ENCODE measurements at regions not wholly inside any gene's neighbourhood (a gene's known extent, or its start where the extent isn't known, plus 50 kb on each side); places are given as distances from the start of the nearest gene placed in this dataset.
"Not testable (repeated sequence)": the region's sequence is repeated elsewhere in the genome, so short reads cannot be mapped to it uniquely, and the experiment has no call there.

GRCh38 chr2:131754929-131755720 lies 227.4 kb downstream of the CCDC74A start:
- Histone ChIP-seq H3K9me3 (ENCODE audit: control insufficient read depth, insufficient read depth, low read length) (peaks cover 45% of the 10 kb centered on the region), H3K4me3 (ENCODE audit: low read depth, low read length) (no peak overlapping the region), H3K27ac (ENCODE audit: low read depth, low read length) (no peak overlapping the region), H3K27me3 (ENCODE audit: control insufficient read depth, insufficient read depth, low read length) (no peaks in the 10 kb centered on the region)
- TF ChIP-seq CTCF (IDR thresholded peaks at IDR 0.05; ENCODE audit: low read depth, low read length) = no peak
- POLR2A ChIA-PET = no interaction called here
- CTCF ChIA-PET = no interaction called here
- no peak for DNase-seq (ENCODE audit: low read depth, low spot score)

- Histone ChIP-seq H3K27ac (ENCODE audit: low read depth, low read length) (no peak overlapping the region), H3K27me3 (ENCODE audit: control insufficient read depth, insufficient read depth, low read length) (no peaks in the 10 kb centered on the region), H3K9me3 (ENCODE audit: control insufficient read depth, insufficient read depth, low read length) (peaks cover 45% of the 10 kb centered on the region), H3K4me3 (ENCODE audit: low read depth, low read length) (no peak overlapping the region)
- ChIA-PET CTCF (no interaction called here), POLR2A (no interaction called here)
- no peak for DNase-seq (ENCODE audit: low read depth, low spot score)
- TF ChIP-seq CTCF (IDR thresholded peaks at IDR 0.05; ENCODE audit: low read depth, low read length) = no peak
Measured at GRCh38 chr2:131756141-131756907, 228.6 kb downstream of the CCDC74A start.

- POLR2A ChIA-PET; H3K27ac ChIP-seq (ENCODE audit: low read depth, low read length); H3K27me3 ChIP-seq (ENCODE audit: control insufficient read depth, insufficient read depth, low read length); DNase-seq (ENCODE audit: low read depth, low spot score); H3K4me3 ChIP-seq (ENCODE audit: low read depth, low read length); CTCF ChIA-PET: not testable (repeated sequence)
- peaks cover 38% of the 10 kb centered on the region for H3K9me3 ChIP-seq (ENCODE audit: control insufficient read depth, insufficient read depth, low read length)
Measured at GRCh38 chr2:131758941-131759340, 231.3 kb downstream of the CCDC74A start.

DNA sequence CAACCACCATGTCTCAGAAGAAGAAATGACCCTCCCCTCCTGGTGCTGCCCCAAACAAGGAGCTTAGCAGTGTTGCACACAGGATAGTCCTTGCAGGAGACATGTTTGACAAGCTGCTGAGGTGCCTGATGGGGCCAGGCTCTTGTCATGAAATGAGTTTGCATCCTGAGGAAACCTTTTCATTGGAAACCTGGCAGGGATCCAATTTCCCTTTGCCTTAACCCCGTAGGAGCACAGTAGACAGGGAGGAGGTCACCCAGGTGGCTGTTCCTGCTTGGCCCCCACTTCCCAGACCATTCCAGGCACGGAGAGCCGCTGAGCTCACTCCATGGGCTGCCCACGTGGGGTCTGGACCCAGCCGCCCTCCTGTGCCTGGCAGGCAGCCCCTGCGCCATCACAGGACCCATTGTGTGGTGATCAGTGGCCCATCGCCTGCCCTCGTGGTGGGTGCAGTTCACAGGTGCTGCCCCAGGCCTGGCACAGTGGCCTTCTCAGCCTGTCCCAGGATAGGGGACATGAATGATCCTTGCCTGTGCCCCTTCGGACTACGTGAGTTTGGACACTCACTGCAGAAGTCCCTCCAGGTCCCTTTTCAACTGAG lies 247.4 kb downstream of the CCDC74A start:
- H3K4me3 ChIP-seq (ENCODE audit: low read depth, low read length); H3K9me3 ChIP-seq (ENCODE audit: control insufficient read depth, insufficient read depth, low read length); H3K27ac ChIP-seq (ENCODE audit: low read depth, low read length); H3K27me3 ChIP-seq (ENCODE audit: control insufficient read depth, insufficient read depth, low read length); CTCF ChIA-PET; POLR2A ChIA-PET; DNase-seq (ENCODE audit: low read depth, low spot score): not testable (repeated sequence)

- CTCF ChIA-PET; H3K9me3 ChIP-seq (ENCODE audit: control insufficient read depth, insufficient read depth, low read length); POLR2A ChIA-PET: not testable (repeated sequence)
Measured at GRCh38 chr2:131775903-131776506, 248.3 kb downstream of the CCDC74A start.

GRCh38 chr2:131780446-131780845 lies 252.8 kb downstream of the CCDC74A start:
- CTCF ChIA-PET; POLR2A ChIA-PET; H3K4me3 ChIP-seq (ENCODE audit: low read depth, low read length); H3K27ac ChIP-seq (ENCODE audit: low read depth, low read length); H3K9me3 ChIP-seq (ENCODE audit: control insufficient read depth, insufficient read depth, low read length); H3K27me3 ChIP-seq (ENCODE audit: control insufficient read depth, insufficient read depth, low read length); DNase-seq (ENCODE audit: low read depth, low spot score): not testable (repeated sequence)

More at GRCh38 chr2:131775903-131776506, 248.3 kb downstream of the CCDC74A start:
- not testable (repeated sequence) for H3K27ac ChIP-seq (ENCODE audit: low read depth, low read length); H3K4me3 ChIP-seq (ENCODE audit: low read depth, low read length); DNase-seq (ENCODE audit: low read depth, low spot score); H3K27me3 ChIP-seq (ENCODE audit: control insufficient read depth, insufficient read depth, low read length)
